ENCODE measurements at regions not wholly inside any gene's neighbourhood (a gene's known extent, or its start where the extent isn't known, plus 50 kb on each side); places are given as distances from the start of the nearest gene placed in this dataset.

DNA sequence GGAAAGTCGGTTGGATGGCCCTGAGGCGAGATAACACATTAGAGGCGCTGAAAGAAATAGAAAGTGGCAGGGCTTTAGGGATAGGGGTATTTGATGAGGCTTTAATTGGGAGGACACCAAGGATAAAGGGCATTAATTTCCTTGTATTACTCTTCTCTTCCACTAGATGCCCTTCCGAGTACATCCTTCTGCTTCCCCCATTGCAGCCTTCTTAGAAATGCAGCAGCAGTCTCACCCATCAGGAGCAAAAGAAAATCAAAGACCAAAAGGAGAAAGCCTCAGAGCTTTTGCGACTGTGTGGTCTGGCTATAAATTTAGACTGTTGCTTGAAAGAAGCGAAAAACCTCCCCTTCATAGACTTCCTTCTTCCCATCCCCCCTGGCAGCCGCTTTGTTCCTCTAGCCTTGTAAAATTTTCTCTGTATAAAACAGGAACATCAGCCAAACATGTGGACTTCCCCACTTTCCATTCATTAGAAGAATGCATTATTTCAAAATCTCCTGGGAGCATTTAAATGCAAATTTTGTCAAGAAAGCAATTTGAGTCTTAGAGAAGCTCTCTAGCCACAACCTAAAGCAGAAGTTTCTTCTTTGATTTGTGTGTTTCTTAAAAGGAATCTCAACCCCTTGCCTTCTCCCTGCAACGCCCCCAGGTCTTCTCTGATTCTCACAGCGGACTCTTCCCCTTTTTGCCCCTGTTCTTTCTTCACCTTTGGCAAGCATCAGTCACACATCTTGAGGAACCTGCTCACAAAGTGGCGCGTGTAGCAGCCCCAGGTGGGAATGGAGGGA lies 76.6 kb downstream of the NDUFS5 start:
- TF ChIP-seq CTCF (IDR thresholded peaks at IDR 0.05): peak; percentile 39
- ATAC-seq: peak; percentile 31
- Histone ChIP-seq H3K4me3 (no peak overlapping the region), H3K9me3 (no peaks in the 10 kb centered on the region), H3K4me1 (ENCODE audit: low read depth) (peaks cover 18% of the 10 kb centered on the region), H3K36me3 (ENCODE audit: low read depth) (no peaks in the 10 kb centered on the region)
- DNase-seq: peak in 1 of 3 donors; percentile 48
- intact Hi-C loops (cut with DNase I, micrococcal nuclease): loop anchor here (5.0 to 10.0 kb wide), 3 partner anchors 85 to 162 kb away; no protein-coding TSS in a partner anchor

- H3K9me3 ChIP-seq: no peaks in the 10 kb centered on the region
- no peaks in the 10 kb centered on the region for H3K36me3 ChIP-seq (ENCODE audit: low read depth)
- H3K4me1 ChIP-seq (ENCODE audit: low read depth): peaks cover 18% of the 10 kb centered on the region
- intact Hi-C loops (cut with DNase I, micrococcal nuclease): loop anchor here (5.0 to 10.0 kb wide), 3 partner anchors 84 to 161 kb away; no protein-coding TSS in a partner anchor
- TF ChIP-seq CTCF (IDR thresholded peaks at IDR 0.05): no peak
- ATAC-seq (no peak), DNase-seq (no peak)
- no peak overlapping the region for H3K4me3 ChIP-seq
Measured at GRCh38 chr1:39103328-39104157, 77.4 kb downstream of the NDUFS5 start.

- no peaks in the 10 kb centered on the region for H3K9me3 ChIP-seq
- intact Hi-C loops (cut with DNase I, micrococcal nuclease): loop anchor here (5.0 to 10.0 kb wide), 3 partner anchors 83 to 160 kb away; no protein-coding TSS in a partner anchor
- DNase-seq: peak in 1 of 3 donors; percentile 33
- peak; percentile 16 for ATAC-seq
- H3K4me1 ChIP-seq (ENCODE audit: low read depth): peaks cover 18% of the 10 kb centered on the region
- peak overlapping the region; percentile 67 for H3K4me3 ChIP-seq
- TF ChIP-seq CTCF (IDR thresholded peaks at IDR 0.05): no peak
- no peaks in the 10 kb centered on the region for H3K36me3 ChIP-seq (ENCODE audit: low read depth)
Measured at GRCh38 chr1:39104158-39105060, 78.3 kb downstream of the NDUFS5 start.

- peak overlapping the region; percentile 67 for H3K4me3 ChIP-seq
- no peaks in the 10 kb centered on the region for H3K36me3 ChIP-seq (ENCODE audit: low read depth)
- no peaks in the 10 kb centered on the region for H3K9me3 ChIP-seq
- ATAC-seq: peak; percentile 93
- TF ChIP-seq CTCF (IDR thresholded peaks at IDR 0.05): no peak
- intact Hi-C loops (cut with DNase I, micrococcal nuclease): loop anchor here in 1 of 2 donors (10.0 kb wide), 1 partner anchor 160 kb away; no protein-coding TSS in a partner anchor
- peak; percentile 80 to 90 (median 88) for DNase-seq
- peaks cover 19% of the 10 kb centered on the region for H3K4me1 ChIP-seq (ENCODE audit: low read depth)
Measured at GRCh38 chr1:39105061-39105840, 79.1 kb downstream of the NDUFS5 start.

Measured in mucosa of descending colon (tissue), 3 donors.